Endothelial cell of umbilical vein (primary cell): ENCODE measurements at regions not wholly inside any gene's neighbourhood (a gene's known extent, or its start where the extent isn't known, plus 50 kb on each side); places are given as distances from the start of the nearest gene placed in this dataset.

ENCODE experiments used
- BruUV-seq: library from RNA; stranded (reverse); fragments of 400-500 nt; replicated peaks from 2 replicates; lab custom pipeline; 2021; lab: Mats Ljungman, UMichigan
- CTCF ChIA-PET: fragments of 300-600, 350-600 bp; sonication (Branson Sonifier 250); formaldehyde crosslinking; loops from one replicate; lab custom pipeline; 2021; ENCODE audit warnings: antibody characterized with exemption, inconsistent platforms; lab: Charles Lee
- POLR2A ChIA-PET: fragments of 300-600, 350-600 bp; sonication (Branson Sonifier 250); formaldehyde crosslinking; loops from one replicate; lab custom pipeline; 2021; ENCODE audit warnings: antibody characterized with exemption, inconsistent platforms; lab: Charles Lee
- DNase-seq: peaks from one replicate; pipeline ENCODE4 v3.0.0-alpha.2; 2011; ENCODE audit warnings: low read depth, low spot score
- FAIRE-seq: peaks from 2 replicates; lab custom pipeline; 2011; peaks lifted over from hg19 to GRCh38; lab: Jason Lieb, UNC
- H2AFZ ChIP-seq: 2 replicates; pipeline ENCODE4 v1.6.0; 2012; ENCODE audit warnings: low read depth, low read length, control low read depth, inconsistent platforms
- H3K27ac ChIP-seq: 2 replicates; pipeline ENCODE4 v1.5.1; 2011; ENCODE audit warnings: low read depth, mild to moderate bottlenecking, control low read depth, low read length, moderate library complexity; ENCODE audit not compliant: insufficient read depth
- H3K27me3 ChIP-seq, 2 experiments: 2 replicates each; pipeline versions ENCODE4 v1.6.0 to v1.6.1; 2011; ENCODE audit warnings: low read length in 2 of 2, mixed read lengths in 1 of 2; ENCODE audit not compliant: control insufficient read depth in 2 of 2, insufficient read depth in 2 of 2
- H3K36me3 ChIP-seq, 2 experiments: 2 replicates in 1 of 2; 3 replicates in 1 of 2; pipeline ENCODE4 v1.5.1; 2011; ENCODE audit warnings: low read length in 2 of 2, mild to moderate bottlenecking in 1 of 2, moderate library complexity in 1 of 2; ENCODE audit not compliant: control insufficient read depth in 2 of 2, insufficient read depth in 2 of 2; ENCODE audit errors: extremely low read depth in 1 of 2
- H3K4me1 ChIP-seq: 3 replicates; pipeline ENCODE4 v1.5.1; 2011; ENCODE audit warnings: mild to moderate bottlenecking, low read length; ENCODE audit not compliant: control insufficient read depth, insufficient read depth; ENCODE audit errors: extremely low read depth
- H3K4me2 ChIP-seq: 2 replicates; pipeline ENCODE4 v1.6.1; 2011; ENCODE audit warnings: low read length, control low read depth, mixed read lengths; ENCODE audit not compliant: insufficient read depth
- H3K4me3 ChIP-seq, 3 experiments: fragments of 200-600 bp in 1 of 3; sonication (generic), shearing (Covaris generic) in 1 of 3; replicated peaks in 1 of 3; 2 replicates each; pipeline ENCODE4 v1.5.1; 2011 to 2016; ENCODE audit warnings: control low read depth in 3 of 3, low read length in 3 of 3, mild to moderate bottlenecking in 2 of 3, inconsistent platforms in 1 of 3, low read depth in 1 of 3, moderate library complexity in 1 of 3; ENCODE audit not compliant: insufficient read depth in 1 of 3
- H3K79me2 ChIP-seq: 2 replicates; pipeline ENCODE4 v1.6.0; 2012; ENCODE audit warnings: low read length, inconsistent platforms; ENCODE audit not compliant: control insufficient read depth, insufficient read depth
- H3K9ac ChIP-seq: replicated peaks from 2 replicates; pipeline ENCODE3; 2011; ENCODE audit warnings: low read length, control low read depth; ENCODE audit not compliant: insufficient read depth; ENCODE audit errors: extremely low read depth
- H3K9me1 ChIP-seq: replicated peaks from 3 replicates; pipeline ENCODE4 v1.6.0; 2011; ENCODE audit warnings: mild to moderate bottlenecking, low read length; ENCODE audit not compliant: control insufficient read depth, insufficient read depth; ENCODE audit errors: extremely low read depth
- H3K9me3 ChIP-seq: replicated peaks from 2 replicates; pipeline ENCODE4 v1.5.1; 2012; ENCODE audit warnings: low read length, inconsistent platforms; ENCODE audit not compliant: control insufficient read depth, insufficient read depth
- H4K20me1 ChIP-seq: replicated peaks from 2 replicates; pipeline ENCODE3; 2011; ENCODE audit warnings: mild to moderate bottlenecking, low read length; ENCODE audit not compliant: control insufficient read depth, insufficient read depth; ENCODE audit errors: extremely low read depth
- EZH2 ChIP-seq: IDR thresholded peaks from 2 replicates; pipeline ENCODE4 v1.6.1; 2012; ENCODE audit warnings: borderline replicate concordance, low read depth, mild to moderate bottlenecking, moderate library complexity, low read length, inconsistent platforms; ENCODE audit not compliant: severe bottlenecking
- FOS ChIP-seq: IDR thresholded peaks from 2 replicates; pipeline ENCODE4 v1.6.1; 2011; ENCODE audit warnings: mild to moderate bottlenecking, low read length, moderate library complexity, borderline replicate concordance; ENCODE audit not compliant: insufficient read depth
- GATA2 ChIP-seq: IDR thresholded peaks from 2 replicates; pipeline ENCODE4 v1.7.0; 2011; ENCODE audit warnings: low read depth, mild to moderate bottlenecking, moderate library complexity, mixed read lengths, low read length; ENCODE audit not compliant: insufficient read length, insufficient read depth
- JUN ChIP-seq: IDR thresholded peaks from 2 replicates; pipeline ENCODE4 v1.6.1; 2011; ENCODE audit warnings: borderline replicate concordance, low read depth; ENCODE audit not compliant: insufficient read length, insufficient read depth
- MYC ChIP-seq: IDR thresholded peaks from one replicate; pipeline ENCODE4 v1.6.1; 2011; ENCODE audit warnings: mild to moderate bottlenecking, low read depth, low read length
- POLR2A ChIP-seq: IDR thresholded peaks from 2 replicates; pipeline ENCODE4 v1.6.1; 2012; ENCODE audit warnings: low read depth, mild to moderate bottlenecking, control low read depth, low read length
- POLR2AphosphoS5 ChIP-seq: IDR thresholded peaks from 2 replicates; pipeline ENCODE4 v1.6.1; 2012; ENCODE audit warnings: low read depth, mild to moderate bottlenecking, control low read depth, low read length, moderate library complexity; ENCODE audit not compliant: insufficient read depth
- dilution Hi-C: fragments of 300-500 bp; cut with MboI; formaldehyde crosslinking; loops from one replicate; pipeline ENCODE4 v1.15.0; 2019; ENCODE audit warnings: low sequenced_read_pairs; ENCODE audit not compliant: extremely low pct_ligation_motif_present
- intact Hi-C: fragments of 100-400 bp; cut with micrococcal nuclease; formaldehyde crosslinking; loops from one replicate; pipeline ENCODE4 v1.10.0; 2022
- TF ChIP-seq, protein P1 (sequence below): IDR thresholded peaks from 2 replicates; pipeline ENCODE4 v1.6.1; 2011; ENCODE audit not compliant: insufficient read depth, insufficient read length
- TF ChIP-seq, protein P2 (sequence below), 2 donors: IDR thresholded peaks; 1 replicate in 1 of 2; 2 replicates in 1 of 2; pipeline ENCODE4 v1.5.1; 2011; ENCODE audit warnings: low read length in 2 of 2, mild to moderate bottlenecking in 2 of 2, moderate library complexity in 2 of 2, control low read depth in 1 of 2, inconsistent platforms in 1 of 2, low read depth in 1 of 2; ENCODE audit not compliant: insufficient read depth in 1 of 2; ENCODE audit errors: extremely low read depth in 1 of 2

DNA sequence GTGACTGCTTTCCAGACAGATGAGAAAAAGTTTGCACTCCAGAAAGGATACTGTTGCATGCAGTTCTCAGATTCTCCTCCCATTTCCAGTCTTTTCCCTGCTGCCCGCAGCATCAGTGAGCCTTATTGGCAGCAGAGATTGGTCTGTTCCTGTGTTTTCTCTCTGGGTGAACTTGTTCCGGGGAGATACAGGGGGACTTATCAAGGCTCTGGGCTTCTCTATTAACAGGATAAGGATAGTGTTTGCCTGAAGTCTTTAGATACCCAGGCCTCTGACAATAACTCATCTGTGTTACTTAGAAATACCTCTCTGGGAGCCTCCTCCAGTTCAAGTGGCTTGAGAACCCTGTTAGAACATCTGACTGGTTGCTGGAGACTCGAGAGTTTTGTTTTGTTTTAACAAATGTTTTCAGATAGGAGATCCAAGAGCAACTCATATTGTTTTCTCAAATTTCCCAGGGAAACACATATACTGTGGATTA is 154.7 kb downstream of the BLID start:
- no peak overlapping the region for H3K27ac ChIP-seq
- H3K79me2 ChIP-seq, result no peaks in the 10 kb centered on the region
- peaks cover 9% of the 10 kb centered on the region for H3K4me1 ChIP-seq
- no peaks in the 10 kb centered on the region for H3K9me1 ChIP-seq
- H4K20me1 ChIP-seq, result no peaks in the 10 kb centered on the region
- FAIRE-seq (peak; percentile 8), DNase-seq (no peak)
- BruUV-seq, result no TSS peak
- CTCF ChIA-PET, result interaction anchor here (1.6 kb wide), 1 partner anchor 544 kb away, joined by 4 read pairs; no protein-coding TSS in a partner anchor
- no peak overlapping the region for H3K4me3 ChIP-seq
- intact Hi-C loops, result no loop called here
- dilution Hi-C loops, result no loop called here
- H3K9me3 ChIP-seq, result no peaks in the 10 kb centered on the region
- POLR2A ChIA-PET, result no interaction called here
- H3K36me3 ChIP-seq, result no peaks in the 10 kb centered on the region
- peaks cover 2% of the 10 kb centered on the region in 2 experiments for H3K27me3 ChIP-seq
- no peak overlapping the region for H2AFZ ChIP-seq
- no peak overlapping the region for H3K4me2 ChIP-seq
- no peak overlapping the region for H3K9ac ChIP-seq
- TF ChIP-seq FOS (no peak), JUN (no peak), EZH2 (no peak), POLR2AphosphoS5 (no peak), POLR2A (no peak), GATA2 (no peak), MYC (no peak)
- TF ChIP-seq, protein P1, sequence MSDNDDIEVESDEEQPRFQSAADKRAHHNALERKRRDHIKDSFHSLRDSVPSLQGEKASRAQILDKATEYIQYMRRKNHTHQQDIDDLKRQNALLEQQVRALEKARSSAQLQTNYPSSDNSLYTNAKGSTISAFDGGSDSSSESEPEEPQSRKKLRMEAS, result no peak
- TF ChIP-seq, protein P2, sequence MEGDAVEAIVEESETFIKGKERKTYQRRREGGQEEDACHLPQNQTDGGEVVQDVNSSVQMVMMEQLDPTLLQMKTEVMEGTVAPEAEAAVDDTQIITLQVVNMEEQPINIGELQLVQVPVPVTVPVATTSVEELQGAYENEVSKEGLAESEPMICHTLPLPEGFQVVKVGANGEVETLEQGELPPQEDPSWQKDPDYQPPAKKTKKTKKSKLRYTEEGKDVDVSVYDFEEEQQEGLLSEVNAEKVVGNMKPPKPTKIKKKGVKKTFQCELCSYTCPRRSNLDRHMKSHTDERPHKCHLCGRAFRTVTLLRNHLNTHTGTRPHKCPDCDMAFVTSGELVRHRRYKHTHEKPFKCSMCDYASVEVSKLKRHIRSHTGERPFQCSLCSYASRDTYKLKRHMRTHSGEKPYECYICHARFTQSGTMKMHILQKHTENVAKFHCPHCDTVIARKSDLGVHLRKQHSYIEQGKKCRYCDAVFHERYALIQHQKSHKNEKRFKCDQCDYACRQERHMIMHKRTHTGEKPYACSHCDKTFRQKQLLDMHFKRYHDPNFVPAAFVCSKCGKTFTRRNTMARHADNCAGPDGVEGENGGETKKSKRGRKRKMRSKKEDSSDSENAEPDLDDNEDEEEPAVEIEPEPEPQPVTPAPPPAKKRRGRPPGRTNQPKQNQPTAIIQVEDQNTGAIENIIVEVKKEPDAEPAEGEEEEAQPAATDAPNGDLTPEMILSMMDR (IDR thresholded peaks at IDR 0.05; ENCODE audit: extremely low read depth in 1 of 2, insufficient read depth in 1 of 2, low read depth in 1 of 2, low read length in 2 of 2), result no peak
